SHP77 (cell line): ENCODE measurements at regions not wholly inside any gene's neighbourhood (a gene's known extent, or its start where the extent isn't known, plus 50 kb on each side); places are given as distances from the start of the nearest gene placed in this dataset.

Experiments used
- DNase-seq, 2 experiments: peaks; one replicate each; lab custom pipeline; 2025; lab: John Stamatoyannopoulos, UW

GRCh38 chr5:68352166-68352565 is 136.6 kb downstream of the PIK3R1 start:
- DNase-seq: no peak

- no peak for DNase-seq
These were observed 138.0 kb downstream of the PIK3R1 start for GRCh38 chr5:68353605-68354004.

- no peak for DNase-seq
These were observed 138.8 kb downstream of the PIK3R1 start for GRCh38 chr5:68354315-68354714.

GRCh38 chr5:68356216-68356615 is 140.7 kb downstream of the PIK3R1 start:
- DNase-seq: no peak

GRCh38 chr5:68356623-68357022 is 141.1 kb downstream of the PIK3R1 start:
- no peak for DNase-seq

- no peak for DNase-seq
These were observed 144.1 kb downstream of the PIK3R1 start for GRCh38 chr5:68359699-68360098.

GRCh38 chr5:68362331-68362730 is 146.8 kb downstream of the PIK3R1 start:
- DNase-seq: no peak

GRCh38 chr5:68365889-68366288 is 150.3 kb downstream of the PIK3R1 start:
- no peak for DNase-seq

GRCh38 chr5:68367287-68367686 is 151.7 kb downstream of the PIK3R1 start:
- no peak for DNase-seq

- no peak for DNase-seq
These were observed 152.2 kb downstream of the PIK3R1 start for GRCh38 chr5:68367717-68368116.

GRCh38 chr5:68368311-68369022 is 152.9 kb downstream of the PIK3R1 start:
- no peak for DNase-seq

GRCh38 chr5:68369023-68369359 is 153.4 kb downstream of the PIK3R1 start:
- DNase-seq: no peak

- DNase-seq: no peak
These were observed 154.0 kb downstream of the PIK3R1 start for GRCh38 chr5:68369457-68370125.

- DNase-seq: no peak
These were observed 154.6 kb downstream of the PIK3R1 start for GRCh38 chr5:68370196-68370595.

- DNase-seq: no peak
These were observed 156.1 kb downstream of the PIK3R1 start for GRCh38 chr5:68371607-68372006.

- DNase-seq: no peak
These were observed 156.6 kb downstream of the PIK3R1 start for GRCh38 chr5:68372161-68372560.

- no peak for DNase-seq
These were observed 157.5 kb downstream of the PIK3R1 start for GRCh38 chr5:68373050-68373449.

GRCh38 chr5:68374796-68375518 is 159.4 kb downstream of the PIK3R1 start:
- no peak for DNase-seq

GRCh38 chr5:68375540-68375939 is 160.0 kb downstream of the PIK3R1 start:
- no peak for DNase-seq

- no peak for DNase-seq
These were observed 161.4 kb downstream of the PIK3R1 start for GRCh38 chr5:68376935-68377334.

- DNase-seq: no peak
These were observed 162.2 kb downstream of the PIK3R1 start for GRCh38 chr5:68377733-68378132.

- no peak for DNase-seq
These were observed 162.8 kb downstream of the PIK3R1 start for GRCh38 chr5:68378204-68378820.
